H9 (cell line): ENCODE measurements at regions not wholly inside any gene's neighbourhood (a gene's known extent, or its start where the extent isn't known, plus 50 kb on each side); places are given as distances from the start of the nearest gene placed in this dataset.

Source experiments
- DNase-seq: peaks from one replicate; pipeline ENCODE4 v3.0.0-alpha.2; 2017
- H2AFZ ChIP-seq: one replicate; pipeline ENCODE4 v1.6.1; 2013; ENCODE audit warnings: mild to moderate bottlenecking, low read length, control low read depth, moderate library complexity
- H2AK5ac ChIP-seq: 2 replicates; pipeline ENCODE4 v1.6.1; 2013; ENCODE audit warnings: low read length, control low read depth, mixed read lengths; ENCODE audit not compliant: insufficient read length
- H2BK120ac ChIP-seq: one replicate; pipeline ENCODE4 v1.6.1; 2013; ENCODE audit warnings: low read depth, mild to moderate bottlenecking, low read length, control low read depth, inconsistent platforms; ENCODE audit not compliant: poor library complexity, severe bottlenecking
- H2BK12ac ChIP-seq: 2 replicates; pipeline ENCODE4 v1.6.1; 2013; ENCODE audit warnings: low read length, control low read depth, mixed read lengths, low read depth; ENCODE audit not compliant: insufficient read length
- H2BK15ac ChIP-seq: 2 replicates; pipeline ENCODE4 v1.6.1; 2013; ENCODE audit warnings: low read depth, low read length, control low read depth
- H2BK20ac ChIP-seq: one replicate; pipeline ENCODE4 v1.6.1; 2013; ENCODE audit warnings: low read depth, mild to moderate bottlenecking, low read length, control low read depth, inconsistent platforms; ENCODE audit not compliant: poor library complexity, severe bottlenecking
- H2BK5ac ChIP-seq: 2 replicates; pipeline ENCODE4 v1.6.1; 2013; ENCODE audit warnings: low read length, control low read depth, mixed read lengths; ENCODE audit not compliant: insufficient read length
- H3K14ac ChIP-seq: 2 replicates; pipeline ENCODE4 v1.6.1; 2013; ENCODE audit warnings: low read length, control low read depth; ENCODE audit not compliant: insufficient read depth
- H3K18ac ChIP-seq: 2 replicates; pipeline ENCODE4 v1.6.1; 2013; ENCODE audit warnings: low read depth, mild to moderate bottlenecking, mixed read lengths, low read length, control low read depth; ENCODE audit not compliant: insufficient read length
- H3K23ac ChIP-seq: 2 replicates; pipeline ENCODE4 v1.6.1; 2013; ENCODE audit warnings: low read length, control low read depth, mixed read lengths, low read depth; ENCODE audit not compliant: insufficient read length
- H3K23me2 ChIP-seq: 2 replicates; pipeline ENCODE4 v1.6.1; 2013; ENCODE audit warnings: low read depth, mild to moderate bottlenecking, mixed read lengths, low read length, control low read depth; ENCODE audit not compliant: insufficient read length, poor library complexity, severe bottlenecking
- H3K27ac ChIP-seq: 2 replicates; pipeline ENCODE4 v1.5.1; 2013; ENCODE audit warnings: low read length, control low read depth, mixed read lengths, low read depth; ENCODE audit not compliant: insufficient read length
- H3K27me3 ChIP-seq: 2 replicates; pipeline ENCODE4 v1.6.1; 2013; ENCODE audit warnings: low read length, control low read depth, inconsistent platforms; ENCODE audit not compliant: insufficient read depth
- H3K4ac ChIP-seq: 2 replicates; pipeline ENCODE4 v1.6.1; 2013; ENCODE audit warnings: low read depth, mild to moderate bottlenecking, control low read depth, inconsistent platforms, low read length, moderate library complexity
- H3K4me1 ChIP-seq: 2 replicates; pipeline ENCODE4 v1.6.1; 2013; ENCODE audit warnings: low read length, control low read depth, inconsistent platforms; ENCODE audit not compliant: insufficient read depth
- H3K4me2 ChIP-seq: 2 replicates; pipeline ENCODE4 v1.6.1; 2013; ENCODE audit warnings: low read length, control low read depth, mixed read lengths; ENCODE audit not compliant: insufficient read length, insufficient read depth
- H3K56ac ChIP-seq: 2 replicates; pipeline ENCODE4 v1.6.1; 2013; ENCODE audit warnings: low read depth, mild to moderate bottlenecking, mixed read lengths, low read length, control low read depth; ENCODE audit not compliant: insufficient read length
- H3K79me1 ChIP-seq: 2 replicates; pipeline ENCODE4 v1.6.1; 2013; ENCODE audit warnings: low read depth, mild to moderate bottlenecking, moderate library complexity, low read length, control low read depth, inconsistent platforms; ENCODE audit not compliant: insufficient read depth, poor library complexity, severe bottlenecking
- H3K79me2 ChIP-seq: 2 replicates; pipeline ENCODE4 v1.6.1; 2013; ENCODE audit warnings: low read length, control low read depth, inconsistent platforms; ENCODE audit not compliant: insufficient read depth
- H3K9ac ChIP-seq: 2 replicates; pipeline ENCODE4 v1.6.1; 2013; ENCODE audit warnings: low read length, control low read depth, mixed read lengths; ENCODE audit not compliant: insufficient read length; ENCODE audit errors: extremely low read depth
- H3K9me3 ChIP-seq: one replicate; pipeline ENCODE4 v1.6.1; 2013; ENCODE audit warnings: low read depth, low read length, inconsistent platforms; ENCODE audit not compliant: control insufficient read depth
- H3T11ph ChIP-seq: one replicate; pipeline ENCODE4 v1.6.1; 2013; ENCODE audit warnings: mild to moderate bottlenecking, low read length, control low read depth, inconsistent platforms
- H4K20me1 ChIP-seq: one replicate; pipeline ENCODE4 v1.6.1; 2013; ENCODE audit not compliant: control insufficient read depth, insufficient read length, insufficient read depth
- H4K5ac ChIP-seq: 2 replicates; pipeline ENCODE4 v1.6.1; 2013; ENCODE audit warnings: low read depth, mild to moderate bottlenecking, mixed read lengths, low read length, control low read depth; ENCODE audit not compliant: insufficient read length
- H4K8ac ChIP-seq: replicated peaks from 2 replicates; pipeline ENCODE4 v1.6.1; 2013; ENCODE audit warnings: low read length, control low read depth, mixed read lengths, low read depth; ENCODE audit not compliant: insufficient read length
- H4K91ac ChIP-seq: 2 replicates; pipeline ENCODE4 v1.6.1; 2013; ENCODE audit warnings: low read depth, mild to moderate bottlenecking, moderate library complexity, mixed read lengths, low read length, control low read depth; ENCODE audit not compliant: insufficient read length
- H3K27ac Mint-ChIP-seq, 3 experiments: 2 replicates in 2 of 3; 3 replicates in 1 of 3; pipeline ENCODE4 v1.8.0; 2020 to 2021; ENCODE audit warnings: mixed read lengths in 3 of 3, mild to moderate bottlenecking in 1 of 3, moderate library complexity in 1 of 3
- H3K27me3 Mint-ChIP-seq: 2 replicates; pipeline ENCODE4 v1.8.0; 2021; ENCODE audit warnings: low read depth, mild to moderate bottlenecking, moderate library complexity, mixed read lengths
- H3K36me3 Mint-ChIP-seq, 3 experiments: 2 replicates in 2 of 3; 3 replicates in 1 of 3; pipeline ENCODE4 v1.8.0; 2020 to 2021; ENCODE audit warnings: low read depth in 3 of 3, mixed read lengths in 3 of 3; ENCODE audit not compliant: insufficient read depth in 1 of 3
- H3K4me1 Mint-ChIP-seq, 2 experiments: 2 replicates each; pipeline ENCODE4 v1.8.0; 2020; ENCODE audit warnings: mixed read lengths in 2 of 2
- H3K4me3 Mint-ChIP-seq, 2 experiments: 2 replicates in 1 of 2; 3 replicates in 1 of 2; pipeline ENCODE4 v1.8.0; 2020 to 2021; ENCODE audit warnings: mild to moderate bottlenecking in 2 of 2, mixed read lengths in 2 of 2, moderate library complexity in 1 of 2
- H3K9me3 Mint-ChIP-seq, 2 experiments: 2 replicates in 1 of 2; 3 replicates in 1 of 2; pipeline ENCODE4 v1.8.0; 2020; ENCODE audit warnings: mild to moderate bottlenecking in 2 of 2, mixed read lengths in 2 of 2, moderate library complexity in 1 of 2
- WGBS: extraction: QIAGEN DNeasy Blood & Tissue Kit; methylation state at CpG from one replicate; pipeline ENCODE4 v1.1.7; 2013; ENCODE audit warnings: missing lambda C conversion rate, low lambda C conversion rate, mixed read lengths; ENCODE audit not compliant: insufficient read length; ENCODE audit errors: extremely low coverage; 5-methylcytosine and 5-hydroxymethylcytosine counted together
- TF ChIP-seq, protein P1 (sequence below): fragments of 200-600 bp; sonication (generic); conservative IDR thresholded peaks from 3 replicates; pipeline ENCODE4 v1.8.0; 2021; ENCODE audit warnings: antibody characterized with exemption, mild to moderate bottlenecking

- Histone ChIP-seq H4K20me1 (no peaks in the 10 kb centered on the region), H3K23ac (no peak overlapping the region), H2BK15ac (no peak overlapping the region), H3K27ac (no peak overlapping the region), H3K9ac (no peak overlapping the region), H4K91ac (no peak overlapping the region), H2BK120ac (no peak overlapping the region), H3K4me1 (no peaks in the 10 kb centered on the region), H3K4ac (no peak overlapping the region), H2BK12ac (no peak overlapping the region), H2BK20ac (no peak overlapping the region), H3K23me2 (no peaks in the 10 kb centered on the region), H3K56ac (no peak overlapping the region), H3K14ac (no peak overlapping the region), H3K27me3 (no peaks in the 10 kb centered on the region), H4K5ac (no peak overlapping the region), H3T11ph (no peak overlapping the region), H2AFZ (no peak overlapping the region), H3K4me2 (no peak overlapping the region), H4K8ac (no peak overlapping the region), H3K18ac (no peak overlapping the region), H3K79me2 (no peaks in the 10 kb centered on the region), H3K79me1 (no peaks in the 10 kb centered on the region), H2BK5ac (no peak overlapping the region), H3K9me3 (no peaks in the 10 kb centered on the region), H2AK5ac (no peak overlapping the region)
- TF ChIP-seq, protein P1, sequence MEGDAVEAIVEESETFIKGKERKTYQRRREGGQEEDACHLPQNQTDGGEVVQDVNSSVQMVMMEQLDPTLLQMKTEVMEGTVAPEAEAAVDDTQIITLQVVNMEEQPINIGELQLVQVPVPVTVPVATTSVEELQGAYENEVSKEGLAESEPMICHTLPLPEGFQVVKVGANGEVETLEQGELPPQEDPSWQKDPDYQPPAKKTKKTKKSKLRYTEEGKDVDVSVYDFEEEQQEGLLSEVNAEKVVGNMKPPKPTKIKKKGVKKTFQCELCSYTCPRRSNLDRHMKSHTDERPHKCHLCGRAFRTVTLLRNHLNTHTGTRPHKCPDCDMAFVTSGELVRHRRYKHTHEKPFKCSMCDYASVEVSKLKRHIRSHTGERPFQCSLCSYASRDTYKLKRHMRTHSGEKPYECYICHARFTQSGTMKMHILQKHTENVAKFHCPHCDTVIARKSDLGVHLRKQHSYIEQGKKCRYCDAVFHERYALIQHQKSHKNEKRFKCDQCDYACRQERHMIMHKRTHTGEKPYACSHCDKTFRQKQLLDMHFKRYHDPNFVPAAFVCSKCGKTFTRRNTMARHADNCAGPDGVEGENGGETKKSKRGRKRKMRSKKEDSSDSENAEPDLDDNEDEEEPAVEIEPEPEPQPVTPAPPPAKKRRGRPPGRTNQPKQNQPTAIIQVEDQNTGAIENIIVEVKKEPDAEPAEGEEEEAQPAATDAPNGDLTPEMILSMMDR, result no peak
- Mint-ChIP-seq H3K4me3 (no peak overlapping the region), H3K27me3 (no peaks in the 10 kb centered on the region), H3K4me1 (no peaks in the 10 kb centered on the region), H3K9me3 (peaks cover 0 to 3% of the 10 kb centered on the region in 2 experiments; a peak in 1 of 5 replicates), H3K27ac (no peak overlapping the region), H3K36me3 (no peaks in the 10 kb centered on the region)
- no peak for DNase-seq
- whole genome bisulfite sequencing, result no CpG with 5 or more reads among the region's 1 CpG
Observed at GRCh38 chr12:30573145-30573544, 122.5 kb downstream of the IPO8 start.
